Epithelial cell of esophagus (primary cell): ENCODE measurements at regions not wholly inside any gene's neighbourhood (a gene's known extent, or its start where the extent isn't known, plus 50 kb on each side); places are given as distances from the start of the nearest gene placed in this dataset.
A peak's percentile ranks its signal among the peaks of the same experiment; 100 is the strongest.

Experiments
- DNase-seq: peaks from one replicate; pipeline ENCODE4 v3.0.0; 2010; ENCODE audit warnings: low read depth
- H3K4me3 ChIP-seq: 2 replicates; pipeline ENCODE4 v1.5.1; 2011; ENCODE audit warnings: mild to moderate bottlenecking, low read length, control low read depth
- CTCF ChIP-seq: IDR thresholded peaks from 2 replicates; pipeline ENCODE4 v1.5.1; 2011; ENCODE audit warnings: low read depth, mild to moderate bottlenecking, low read length, control low read depth, inconsistent platforms; ENCODE audit not compliant: insufficient read depth; ENCODE audit errors: missing control alignments

- peak; percentile 60 for DNase-seq
- H3K4me3 ChIP-seq: no peak overlapping the region
- TF ChIP-seq CTCF: no peak
These were observed 681.2 kb downstream of the PLPP3 start for GRCh38 chr1:55898181-55898580.

GRCh38 chr1:55896210-55896609, 681.0 kb upstream of the USP24 start:
- TF ChIP-seq CTCF: no peak
- H3K4me3 ChIP-seq: no peak overlapping the region
- DNase-seq: no peak

GRCh38 chr1:55894521-55894920, 679.4 kb upstream of the USP24 start:
- no peak for DNase-seq
- H3K4me3 ChIP-seq: no peak overlapping the region
- TF ChIP-seq CTCF: no peak

GRCh38 chr1:55893155-55893554, 678.0 kb upstream of the USP24 start:
- peak; percentile 69 for DNase-seq
- no peak overlapping the region for H3K4me3 ChIP-seq
- TF ChIP-seq CTCF: peak; percentile 57

GRCh38 chr1:55888685-55889317, 673.6 kb upstream of the USP24 start:
- no peak for TF ChIP-seq CTCF
- H3K4me3 ChIP-seq: no peak overlapping the region

GRCh38 chr1:55886856-55887712, 671.9 kb upstream of the USP24 start:
- DNase-seq: no peak
- TF ChIP-seq CTCF: no peak

More at GRCh38 chr1:55888685-55889317, 673.6 kb upstream of the USP24 start:
- no peak for DNase-seq

More at GRCh38 chr1:55886856-55887712, 671.9 kb upstream of the USP24 start:
- H3K4me3 ChIP-seq: no peak overlapping the region
